ENCODE measurements at regions not wholly inside any gene's neighbourhood (a gene's known extent, or its start where the extent isn't known, plus 50 kb on each side); places are given as distances from the start of the nearest gene placed in this dataset.

DNA sequence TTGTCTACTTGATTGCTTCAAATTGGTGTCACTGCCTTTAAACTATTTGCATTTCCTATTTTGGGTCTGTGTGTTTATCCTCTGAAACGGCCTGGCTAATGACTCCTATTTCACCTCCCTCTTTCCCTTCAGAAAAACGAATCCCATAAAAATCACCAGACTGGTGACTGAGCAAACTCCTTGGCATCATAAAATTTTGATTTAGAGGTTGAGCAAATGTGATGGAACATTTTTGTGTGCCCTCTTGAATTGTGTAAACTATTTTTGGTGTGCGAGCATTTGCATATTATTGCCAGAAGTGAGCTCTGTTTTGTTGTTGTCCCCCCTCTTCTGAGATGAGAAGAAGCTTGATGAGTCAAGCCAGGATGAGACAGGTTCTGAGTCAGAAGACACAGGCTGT, 316.1 kb downstream of the AJAP1 start:
- intact Hi-C loops (cut with micrococcal nuclease; ENCODE audit: unreplicated experiment), result no loop called here
- SMC1A ChIA-PET (ENCODE audit: uncharacterized antibody, unreplicated experiment), result no interaction called here
- WGBS (ENCODE audit: insufficient coverage, insufficient replicate concordance, low lambda C conversion rate, missing lambda C conversion rate), result 0% methylated on average over 3 of the region's 3 CpGs

More for the DNA sequence above, 316.1 kb downstream of the AJAP1 start:
- Histone ChIP-seq H2AFZ (ENCODE audit: control insufficient read depth, low read depth, low read length) (no peak overlapping the region), H3K36me3 (ENCODE audit: control insufficient read depth in 2 of 2, insufficient read depth in 2 of 2, low read length in 1 of 2) (no peaks in the 10 kb centered on the region), H4K20me1 (ENCODE audit: control insufficient read depth, insufficient read depth) (no peaks in the 10 kb centered on the region), H3K9ac (ENCODE audit: control insufficient read depth, insufficient read depth, low read length) (no peak overlapping the region), H3K27ac (ENCODE audit: control insufficient read depth, insufficient read depth) (no peak overlapping the region), H3K27me3 (replicated peaks in 1 of 2; ENCODE audit: control insufficient read depth in 2 of 2, insufficient read depth in 2 of 2, low read length in 1 of 2) (no peaks in the 10 kb centered on the region), H3K79me2 (ENCODE audit: control insufficient read depth, insufficient read depth, low read length) (no peaks in the 10 kb centered on the region), H3K4me3 (no peak overlapping the region), H3K4me1 (ENCODE audit: control insufficient read depth, insufficient read depth, low read length) (no peaks in the 10 kb centered on the region), H3K4me2 (ENCODE audit: control insufficient read depth, insufficient read depth) (no peak overlapping the region), H3K9me3 (replicated peaks; ENCODE audit: control insufficient read depth, insufficient read depth, low read length) (no peaks in the 10 kb centered on the region)
- ATAC-seq (no peak), DNase-seq (ENCODE audit: low read depth, low spot score) (no peak), FAIRE-seq (no peak)
- ChIA-PET POLR2A (no interaction called here), CTCF (no interaction called here), RAD21 (ENCODE audit: unreplicated experiment) (no interaction called here)
- TF ChIP-seq NR2C2 (IDR thresholded peaks at IDR 0.05; ENCODE audit: borderline replicate concordance, control insufficient read depth, insufficient read length, low read depth), result no peak
- no peak for TF ChIP-seq MTA2 (IDR thresholded peaks at IDR 0.05; ENCODE audit: low read depth)
- TF ChIP-seq HDGF (IDR thresholded peaks at IDR 0.05), result no peak
- TF ChIP-seq PAX5 (IDR thresholded peaks at IDR 0.05; ENCODE audit: borderline replicate concordance, low read depth, low read length), result no peak
- TF ChIP-seq, protein P1, sequence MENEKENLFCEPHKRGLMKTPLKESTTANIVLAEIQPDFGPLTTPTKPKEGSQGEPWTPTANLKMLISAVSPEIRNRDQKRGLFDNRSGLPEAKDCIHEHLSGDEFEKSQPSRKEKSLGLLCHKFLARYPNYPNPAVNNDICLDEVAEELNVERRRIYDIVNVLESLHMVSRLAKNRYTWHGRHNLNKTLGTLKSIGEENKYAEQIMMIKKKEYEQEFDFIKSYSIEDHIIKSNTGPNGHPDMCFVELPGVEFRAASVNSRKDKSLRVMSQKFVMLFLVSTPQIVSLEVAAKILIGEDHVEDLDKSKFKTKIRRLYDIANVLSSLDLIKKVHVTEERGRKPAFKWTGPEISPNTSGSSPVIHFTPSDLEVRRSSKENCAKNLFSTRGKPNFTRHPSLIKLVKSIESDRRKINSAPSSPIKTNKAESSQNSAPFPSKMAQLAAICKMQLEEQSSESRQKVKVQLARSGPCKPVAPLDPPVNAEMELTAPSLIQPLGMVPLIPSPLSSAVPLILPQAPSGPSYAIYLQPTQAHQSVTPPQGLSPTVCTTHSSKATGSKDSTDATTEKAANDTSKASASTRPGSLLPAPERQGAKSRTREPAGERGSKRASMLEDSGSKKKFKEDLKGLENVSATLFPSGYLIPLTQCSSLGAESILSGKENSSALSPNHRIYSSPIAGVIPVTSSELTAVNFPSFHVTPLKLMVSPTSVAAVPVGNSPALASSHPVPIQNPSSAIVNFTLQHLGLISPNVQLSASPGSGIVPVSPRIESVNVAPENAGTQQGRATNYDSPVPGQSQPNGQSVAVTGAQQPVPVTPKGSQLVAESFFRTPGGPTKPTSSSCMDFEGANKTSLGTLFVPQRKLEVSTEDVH (IDR thresholded peaks at IDR 0.05; ENCODE audit: low read depth, partially characterized antibody), result no peak
- no peak for TF ChIP-seq BMI1 (IDR thresholded peaks at IDR 0.05; ENCODE audit: borderline replicate concordance)
- no peak for TF ChIP-seq SUZ12 (IDR thresholded peaks at IDR 0.05; ENCODE audit: unreplicated experiment)
- TF ChIP-seq, protein P2, sequence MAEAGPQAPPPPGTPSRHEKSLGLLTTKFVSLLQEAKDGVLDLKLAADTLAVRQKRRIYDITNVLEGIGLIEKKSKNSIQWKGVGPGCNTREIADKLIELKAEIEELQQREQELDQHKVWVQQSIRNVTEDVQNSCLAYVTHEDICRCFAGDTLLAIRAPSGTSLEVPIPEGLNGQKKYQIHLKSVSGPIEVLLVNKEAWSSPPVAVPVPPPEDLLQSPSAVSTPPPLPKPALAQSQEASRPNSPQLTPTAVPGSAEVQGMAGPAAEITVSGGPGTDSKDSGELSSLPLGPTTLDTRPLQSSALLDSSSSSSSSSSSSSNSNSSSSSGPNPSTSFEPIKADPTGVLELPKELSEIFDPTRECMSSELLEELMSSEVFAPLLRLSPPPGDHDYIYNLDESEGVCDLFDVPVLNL (IDR thresholded peaks at IDR 0.05; ENCODE audit: low read depth, low read length), result no peak
- no peak for TF ChIP-seq MYC (IDR thresholded peaks at IDR 0.05; ENCODE audit: insufficient read depth, insufficient read length, insufficient replicate concordance, low read length, severe bottlenecking)
- TF ChIP-seq TCF3 (IDR thresholded peaks at IDR 0.05; ENCODE audit: borderline replicate concordance, insufficient read depth, low read depth, low read length), result no peak
- TF ChIP-seq TBL1XR1 (IDR thresholded peaks at IDR 0.05; ENCODE audit: low read depth, low read length), result no peak
- BruUV-seq (replicated peaks), result no TSS peak
- in situ Hi-C loops (cut with MboI), result no loop called here
